ENCODE measurements at regions not wholly inside any gene's neighbourhood (a gene's known extent, or its start where the extent isn't known, plus 50 kb on each side); places are given as distances from the start of the nearest gene placed in this dataset.
"Not testable (repeated sequence)": the region's sequence is repeated elsewhere in the genome, so short reads cannot be mapped to it uniquely, and the experiment has no call there.

- intact Hi-C loops (cut with DNase I), result no loop called here
- no peak overlapping the region for H3K4me3 ChIP-seq (ENCODE audit: low read length in 2 of 2)
- ATAC-seq (ENCODE audit: low FRiP score) (no peak), DNase-seq (no peak)
- no peaks in the 10 kb centered on the region for H3K4me1 ChIP-seq (ENCODE audit: control insufficient read depth in 1 of 2, insufficient read depth in 2 of 2, low read length in 2 of 2)
- 63 to 78% methylated on average over 8 of the region's 8 CpGs for WGBS, 2 donors
- H3K27ac ChIP-seq (ENCODE audit: low read depth in 1 of 2, low read length in 2 of 2), result no peak overlapping the region
- H3K36me3 ChIP-seq (ENCODE audit: control insufficient read depth in 1 of 2, insufficient read depth in 2 of 2, low read length in 1 of 2), result no peaks in the 10 kb centered on the region
- no peaks in the 10 kb centered on the region for H3K27me3 ChIP-seq (ENCODE audit: control insufficient read depth in 1 of 2, insufficient read depth in 2 of 2, low read length in 1 of 2)
- H3K9me3 ChIP-seq (ENCODE audit: control insufficient read depth, low read length), result no peaks in the 10 kb centered on the region
These were observed 116.6 kb upstream of the ADRA1B start for GRCh38 chr5:159799701-159800100.

DNA sequence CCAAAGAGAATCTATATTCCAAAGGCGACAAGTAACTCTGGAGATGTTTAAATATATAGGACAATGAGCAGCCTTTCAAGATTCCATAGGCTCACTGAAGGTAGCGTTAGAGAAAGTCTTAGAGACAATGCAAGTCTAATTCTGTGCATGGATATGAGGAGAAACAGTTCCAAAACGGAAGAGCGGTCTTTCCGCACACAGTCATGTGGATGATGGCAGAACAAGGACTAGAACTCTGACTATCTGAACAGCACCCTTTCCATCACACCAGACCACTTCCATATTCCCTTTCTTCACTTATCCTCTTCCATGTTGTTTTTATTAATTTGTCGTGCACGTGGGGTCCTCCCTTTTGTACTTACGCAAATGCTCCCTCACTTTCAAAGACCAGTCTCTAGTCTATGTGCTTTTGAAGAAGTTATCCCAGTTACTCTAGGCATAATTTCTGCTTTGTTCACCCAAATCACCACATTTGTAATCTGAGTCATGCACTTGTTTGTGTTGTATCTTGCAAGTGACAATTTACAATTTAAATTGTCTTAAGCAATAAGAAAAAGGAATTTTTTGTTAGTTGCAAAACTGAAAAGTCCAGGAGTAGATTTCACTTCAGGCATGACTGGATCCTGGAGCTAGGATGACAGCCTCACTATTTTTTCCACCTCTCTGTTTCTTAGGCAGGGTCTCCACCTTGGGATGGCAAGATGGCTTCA is 116.0 kb upstream of the ADRA1B start:
- intact Hi-C loops (cut with DNase I), result no loop called here
- WGBS, 2 donors, result 91% methylated on average over 8 of the region's 8 CpGs
- no peak for DNase-seq
- Histone ChIP-seq H3K9me3 (ENCODE audit: control insufficient read depth, low read length) (no peaks in the 10 kb centered on the region), H3K27ac (ENCODE audit: low read depth in 1 of 2, low read length in 2 of 2) (no peak overlapping the region), H3K4me1 (ENCODE audit: control insufficient read depth in 1 of 2, insufficient read depth in 2 of 2, low read length in 2 of 2) (no peaks in the 10 kb centered on the region), H3K27me3 (ENCODE audit: control insufficient read depth in 1 of 2, insufficient read depth in 2 of 2, low read length in 1 of 2) (no peaks in the 10 kb centered on the region), H3K36me3 (ENCODE audit: control insufficient read depth in 1 of 2, insufficient read depth in 2 of 2, low read length in 1 of 2) (no peaks in the 10 kb centered on the region), H3K4me3 (ENCODE audit: low read length in 2 of 2) (no peak overlapping the region)
- ATAC-seq (ENCODE audit: low FRiP score), result no peak

DNA sequence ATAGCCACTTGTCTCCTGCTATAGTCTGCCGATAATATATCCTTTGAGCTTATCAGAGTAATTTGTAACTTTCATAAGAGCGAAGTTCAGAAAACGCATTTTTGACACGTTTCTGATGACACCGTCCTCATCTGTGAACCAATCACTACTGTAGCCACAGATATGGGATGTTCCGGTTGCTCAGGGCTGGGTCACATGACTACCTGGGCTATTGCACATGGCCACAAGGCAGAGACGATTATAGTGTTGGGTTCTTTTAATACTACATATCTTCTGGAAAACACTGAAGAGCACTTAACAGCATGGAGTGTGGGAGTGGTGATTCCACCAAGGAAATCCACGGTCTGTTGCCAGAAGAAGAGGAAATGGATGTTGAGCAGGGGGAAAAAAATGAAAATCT is 115.0 kb upstream of the ADRA1B start:
- no peaks in the 10 kb centered on the region for H3K27me3 ChIP-seq (ENCODE audit: control insufficient read depth in 1 of 2, insufficient read depth in 2 of 2, low read length in 1 of 2)
- ATAC-seq (ENCODE audit: low FRiP score), result no peak
- no peak overlapping the region for H3K27ac ChIP-seq (ENCODE audit: low read depth in 1 of 2, low read length in 2 of 2)
- intact Hi-C loops (cut with DNase I), result no loop called here
- H3K36me3 ChIP-seq (ENCODE audit: control insufficient read depth in 1 of 2, insufficient read depth in 2 of 2, low read length in 1 of 2), result no peaks in the 10 kb centered on the region
- no peak overlapping the region for H3K4me3 ChIP-seq (ENCODE audit: low read length in 2 of 2)
- no peaks in the 10 kb centered on the region for H3K4me1 ChIP-seq (ENCODE audit: control insufficient read depth in 1 of 2, insufficient read depth in 2 of 2, low read length in 2 of 2)
- no peak for DNase-seq
- WGBS, 2 donors, result 82 to 84% methylated on average over 8 of the region's 8 CpGs
- no peaks in the 10 kb centered on the region for H3K9me3 ChIP-seq (ENCODE audit: control insufficient read depth, low read length)

DNA sequence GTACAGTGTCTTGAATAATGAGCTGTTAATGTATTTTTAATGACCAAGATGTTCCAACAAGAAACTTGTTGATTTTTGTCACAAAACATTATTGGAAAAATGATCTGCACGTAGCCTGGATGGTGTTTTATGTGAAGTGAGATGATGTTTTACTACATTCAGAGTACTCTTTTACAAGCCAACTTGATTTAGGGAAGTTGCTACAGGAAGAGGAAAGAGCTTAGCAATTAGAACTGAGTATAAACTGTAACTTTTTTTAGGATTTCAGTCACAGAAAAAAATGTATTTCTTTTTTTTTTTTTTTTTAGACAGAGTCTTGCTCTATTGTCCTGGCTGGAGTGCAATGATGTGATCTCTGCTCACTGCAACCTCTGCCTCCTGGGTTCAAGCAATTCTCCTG is 113.6 kb upstream of the ADRA1B start:
- Histone ChIP-seq H3K27ac (ENCODE audit: low read depth in 1 of 2, low read length in 2 of 2) (no peak overlapping the region), H3K4me3 (ENCODE audit: low read length in 2 of 2) (no peak overlapping the region), H3K36me3 (ENCODE audit: control insufficient read depth in 1 of 2, insufficient read depth in 2 of 2, low read length in 1 of 2) (no peaks in the 10 kb centered on the region), H3K27me3 (ENCODE audit: control insufficient read depth in 1 of 2, insufficient read depth in 2 of 2, low read length in 1 of 2) (no peaks in the 10 kb centered on the region), H3K4me1 (ENCODE audit: control insufficient read depth in 1 of 2, insufficient read depth in 2 of 2, low read length in 2 of 2) (no peaks in the 10 kb centered on the region), H3K9me3 (ENCODE audit: control insufficient read depth, low read length) (no peaks in the 10 kb centered on the region)
- no peak for ATAC-seq (ENCODE audit: low FRiP score)
- no peak for DNase-seq
- 78 to 85% methylated on average over 1 of the region's 1 CpG for WGBS, 2 donors
- intact Hi-C loops (cut with DNase I), result no loop called here

- intact Hi-C loops (cut with DNase I), result no loop called here
These were observed 112.2 kb upstream of the ADRA1B start for GRCh38 chr5:159804121-159804520.

DNA sequence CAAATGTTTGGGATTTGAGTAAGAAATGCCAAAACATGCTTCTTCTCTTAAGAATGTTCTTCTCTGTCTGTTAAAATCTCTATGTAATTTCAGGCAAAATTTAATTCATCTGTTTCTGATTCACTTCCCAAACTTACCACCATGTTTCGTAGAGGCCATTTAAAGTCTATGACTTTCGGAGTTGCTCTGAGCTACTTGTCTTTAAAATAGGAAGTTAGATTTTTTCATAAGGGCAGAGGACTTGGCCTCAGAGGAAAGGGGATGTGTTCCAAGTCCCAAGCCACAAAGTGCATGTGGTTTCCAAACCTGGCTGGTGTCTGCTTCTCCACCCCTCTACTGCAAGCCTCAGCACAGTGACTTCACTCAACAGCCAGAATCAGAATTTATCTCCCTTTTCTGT is 111.3 kb upstream of the ADRA1B start:
- intact Hi-C loops (cut with DNase I), result no loop called here
- no peak for ATAC-seq (ENCODE audit: low FRiP score)
- DNase-seq, result peak in 1 of 2 donors; percentile 75
- H3K27me3 ChIP-seq (ENCODE audit: control insufficient read depth in 1 of 2, insufficient read depth in 2 of 2, low read length in 1 of 2), result no peaks in the 10 kb centered on the region
- H3K4me1 ChIP-seq (ENCODE audit: control insufficient read depth in 1 of 2, insufficient read depth in 2 of 2, low read length in 2 of 2), result no peaks in the 10 kb centered on the region
- H3K9me3 ChIP-seq (ENCODE audit: control insufficient read depth, low read length), result no peaks in the 10 kb centered on the region
- no peak overlapping the region for H3K4me3 ChIP-seq (ENCODE audit: low read length in 2 of 2)
- no peaks in the 10 kb centered on the region for H3K36me3 ChIP-seq (ENCODE audit: control insufficient read depth in 1 of 2, insufficient read depth in 2 of 2, low read length in 1 of 2)
- H3K27ac ChIP-seq (ENCODE audit: low read depth in 1 of 2, low read length in 2 of 2), result no peak overlapping the region
- WGBS, 2 donors, result 51 to 62% methylated on average over 2 of the region's 2 CpGs

More at GRCh38 chr5:159804121-159804520, 112.2 kb upstream of the ADRA1B start:
- Histone ChIP-seq H3K9me3 (ENCODE audit: control insufficient read depth, low read length) (no peaks in the 10 kb centered on the region), H3K27ac (ENCODE audit: low read depth in 1 of 2, low read length in 2 of 2) (no peak overlapping the region), H3K36me3 (ENCODE audit: control insufficient read depth in 1 of 2, insufficient read depth in 2 of 2, low read length in 1 of 2) (no peaks in the 10 kb centered on the region), H3K4me1 (ENCODE audit: control insufficient read depth in 1 of 2, insufficient read depth in 2 of 2, low read length in 2 of 2) (no peaks in the 10 kb centered on the region), H3K27me3 (ENCODE audit: control insufficient read depth in 1 of 2, insufficient read depth in 2 of 2, low read length in 1 of 2) (no peaks in the 10 kb centered on the region), H3K4me3 (ENCODE audit: low read length in 2 of 2) (no peak overlapping the region)
- DNase-seq, result no peak
- WGBS, 2 donors, result 97 to 99% methylated on average over 1 of the region's 1 CpG
- ATAC-seq (ENCODE audit: low FRiP score), result no peak

- intact Hi-C loops (cut with DNase I); H3K9me3 ChIP-seq (ENCODE audit: control insufficient read depth, low read length); H3K27ac ChIP-seq (ENCODE audit: low read depth in 1 of 2, low read length in 2 of 2); DNase-seq; ATAC-seq (ENCODE audit: low FRiP score); H3K4me3 ChIP-seq (ENCODE audit: low read length in 2 of 2); H3K27me3 ChIP-seq (ENCODE audit: control insufficient read depth in 1 of 2, insufficient read depth in 2 of 2, low read length in 1 of 2); H3K4me1 ChIP-seq (ENCODE audit: control insufficient read depth in 1 of 2, insufficient read depth in 2 of 2, low read length in 2 of 2); H3K36me3 ChIP-seq (ENCODE audit: control insufficient read depth in 1 of 2, insufficient read depth in 2 of 2, low read length in 1 of 2): not testable (repeated sequence)
- WGBS, 2 donors, result 90 to 95% methylated on average over 3 of the region's 3 CpGs
These were observed 109.1 kb upstream of the ADRA1B start for GRCh38 chr5:159807135-159807534.

GRCh38 chr5:159807586-159807985 is 108.7 kb upstream of the ADRA1B start:
- WGBS, 2 donors, result 75 to 79% methylated on average over 2 of the region's 2 CpGs

GRCh38 chr5:159811712-159812111 is 104.6 kb upstream of the ADRA1B start:
- Histone ChIP-seq H3K27ac (ENCODE audit: low read depth in 1 of 2, low read length in 2 of 2) (no peak overlapping the region), H3K9me3 (ENCODE audit: control insufficient read depth, low read length) (no peaks in the 10 kb centered on the region), H3K4me3 (ENCODE audit: low read length in 2 of 2) (no peak overlapping the region), H3K27me3 (ENCODE audit: control insufficient read depth in 1 of 2, insufficient read depth in 2 of 2, low read length in 1 of 2) (no peaks in the 10 kb centered on the region), H3K4me1 (ENCODE audit: control insufficient read depth in 1 of 2, insufficient read depth in 2 of 2, low read length in 2 of 2) (no peaks in the 10 kb centered on the region), H3K36me3 (ENCODE audit: control insufficient read depth in 1 of 2, insufficient read depth in 2 of 2, low read length in 1 of 2) (no peaks in the 10 kb centered on the region)
- no peak for DNase-seq
- no peak for ATAC-seq (ENCODE audit: low FRiP score)
- intact Hi-C loops (cut with DNase I), result no loop called here
- 87 to 89% methylated on average over 2 of the region's 2 CpGs for WGBS, 2 donors

More at GRCh38 chr5:159807586-159807985, 108.7 kb upstream of the ADRA1B start:
- Histone ChIP-seq H3K4me3 (ENCODE audit: low read length in 2 of 2) (no peak overlapping the region), H3K27me3 (ENCODE audit: control insufficient read depth in 1 of 2, insufficient read depth in 2 of 2, low read length in 1 of 2) (no peaks in the 10 kb centered on the region), H3K9me3 (ENCODE audit: control insufficient read depth, low read length) (no peaks in the 10 kb centered on the region), H3K4me1 (ENCODE audit: control insufficient read depth in 1 of 2, insufficient read depth in 2 of 2, low read length in 2 of 2) (no peaks in the 10 kb centered on the region), H3K36me3 (ENCODE audit: control insufficient read depth in 1 of 2, insufficient read depth in 2 of 2, low read length in 1 of 2) (no peaks in the 10 kb centered on the region), H3K27ac (ENCODE audit: low read depth in 1 of 2, low read length in 2 of 2) (no peak overlapping the region)
- DNase-seq (no peak), ATAC-seq (ENCODE audit: low FRiP score) (no peak)
- intact Hi-C loops (cut with DNase I), result no loop called here

All from aorta (tissue), 5 donors.